ENCODE measurements at regions not wholly inside any gene's neighbourhood (a gene's known extent, or its start where the extent isn't known, plus 50 kb on each side); places are given as distances from the start of the nearest gene placed in this dataset.

- no peak for TF ChIP-seq ASH2L (IDR thresholded peaks at IDR 0.05; ENCODE audit: insufficient read length, low read depth, low read length)
- TF ChIP-seq ZNF432 (CRISPR knock-in tag; IDR thresholded peaks at IDR 0.05; ENCODE audit: borderline replicate concordance) = no peak
- no peak for TF ChIP-seq MIER2 (CRISPR knock-in tag; IDR thresholded peaks at IDR 0.05)
- TF ChIP-seq ARID5B (CRISPR knock-in tag; IDR thresholded peaks at IDR 0.05) = peak; percentile 96
- no peak for TF ChIP-seq ATAD3A (CRISPR knock-in tag; IDR thresholded peaks at IDR 0.05)
- TF ChIP-seq ZNF512 (CRISPR knock-in tag; IDR thresholded peaks at IDR 0.05) = no peak
- TF ChIP-seq TFAP4 (IDR thresholded peaks at IDR 0.05; ENCODE audit: borderline replicate concordance, low read depth) = no peak
- no peak for TF ChIP-seq DZIP1 (CRISPR knock-in tag; IDR thresholded peaks at IDR 0.05)
- no peak for TF ChIP-seq PATZ1 (CRISPR knock-in tag; IDR thresholded peaks at IDR 0.05)
- TF ChIP-seq EP300 (IDR thresholded peaks at IDR 0.05; ENCODE audit: low read depth in 2 of 2, low read length in 2 of 2) = peak; percentile 70 to 82; a peak in 3 of 4 replicates
- TF ChIP-seq EP300 (CRISPR knock-in tag; IDR thresholded peaks at IDR 0.05; ENCODE audit: borderline replicate concordance) = peak; percentile 67; the same call in 1 of the 2 replicates
- no peak for TF ChIP-seq LCORL (IDR thresholded peaks at IDR 0.05)
- TF ChIP-seq LCORL (CRISPR knock-in tag; IDR thresholded peaks at IDR 0.05) = peak; percentile 53; the same call in 1 of the 2 replicates
- no peak for TF ChIP-seq HNRNPL (IDR thresholded peaks at IDR 0.05; ENCODE audit: low read depth, low read length)
- TF ChIP-seq MTA3 (CRISPR knock-in tag; IDR thresholded peaks at IDR 0.05) = no peak
- TF ChIP-seq DPF2 (CRISPR knock-in tag; IDR thresholded peaks at IDR 0.05; ENCODE audit: borderline replicate concordance, low read depth) = peak; percentile 61; the same call in 1 of the 2 replicates
- TF ChIP-seq AGO1 (IDR thresholded peaks at IDR 0.05; ENCODE audit: low read depth, low read length, poor library complexity, severe bottlenecking) = no peak
Measured at GRCh38 chr5:165627548-165628170, 2122.2 kb downstream of the MAT2B start (continued).
